HFFc6 (cell line): ENCODE measurements at regions not wholly inside any gene's neighbourhood (a gene's known extent, or its start where the extent isn't known, plus 50 kb on each side); places are given as distances from the start of the nearest gene placed in this dataset.

Experiments used
- DNase-seq: peaks from one replicate; pipeline ENCODE4 v3.0.0-alpha.2; 2018
- H3K27ac Mint-ChIP-seq: 2 replicates; pipeline ENCODE4 v1.8.0; 2020; ENCODE audit warnings: mild to moderate bottlenecking, mixed read lengths
- H3K27me3 Mint-ChIP-seq: 2 replicates; pipeline ENCODE4 v1.8.0; 2021; ENCODE audit warnings: mild to moderate bottlenecking, moderate library complexity, mixed read lengths; ENCODE audit not compliant: insufficient read depth
- H3K36me3 Mint-ChIP-seq: 2 replicates; pipeline ENCODE4 v1.8.0; 2021; ENCODE audit warnings: low read depth, mixed read lengths
- H3K4me1 Mint-ChIP-seq: 2 replicates; pipeline ENCODE4 v1.8.0; 2020; ENCODE audit warnings: low read depth, mixed read lengths
- H3K4me3 Mint-ChIP-seq: 2 replicates; pipeline ENCODE4 v1.8.0; 2020; ENCODE audit warnings: mild to moderate bottlenecking, moderate library complexity, mixed read lengths
- H3K9me3 Mint-ChIP-seq: 2 replicates; pipeline ENCODE4 v1.8.0; 2020; ENCODE audit warnings: mild to moderate bottlenecking, mixed read lengths
- CTCF ChIP-seq: fragments of 200-600 bp; sonication (generic); IDR thresholded peaks from 2 replicates; pipeline ENCODE4 v1.5.0; 2021; ENCODE audit warnings: antibody characterized with exemption, mild to moderate bottlenecking

DNA sequence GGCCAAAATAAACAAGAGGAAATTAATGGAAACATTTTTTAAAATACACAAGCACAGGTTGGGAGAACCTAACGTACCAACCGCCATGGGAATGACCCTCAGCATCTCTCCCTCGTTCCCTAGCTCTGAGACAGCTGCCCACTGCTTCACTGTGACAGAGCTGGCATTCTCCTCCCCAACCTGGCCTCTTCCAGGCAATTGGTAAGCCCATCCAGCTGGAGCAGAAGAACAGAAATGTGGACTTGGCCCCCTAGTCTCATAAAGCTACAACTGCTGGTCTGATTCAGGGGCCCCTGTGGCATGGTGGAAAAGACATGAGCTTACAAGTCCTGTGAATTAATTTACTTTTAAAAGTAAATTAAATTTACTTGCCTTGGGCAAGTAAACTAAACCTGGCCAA, 245.1 kb downstream of the PTTG2 start:
- DNase-seq, result no peak
- H3K27me3 Mint-ChIP-seq, result peaks cover 34% of the 10 kb centered on the region
- no peak overlapping the region for H3K4me3 Mint-ChIP-seq
- H3K4me1 Mint-ChIP-seq, result peaks cover 3% of the 10 kb centered on the region
- H3K9me3 Mint-ChIP-seq, result no peaks in the 10 kb centered on the region
- H3K36me3 Mint-ChIP-seq, result no peaks in the 10 kb centered on the region
- TF ChIP-seq CTCF, result no peak
- H3K27ac Mint-ChIP-seq, result no peak overlapping the region

- no peak overlapping the region for H3K27ac Mint-ChIP-seq
- peaks cover 27% of the 10 kb centered on the region for H3K27me3 Mint-ChIP-seq
- no peak overlapping the region for H3K4me3 Mint-ChIP-seq
- H3K36me3 Mint-ChIP-seq, result no peaks in the 10 kb centered on the region
- DNase-seq, result no peak
- TF ChIP-seq CTCF, result no peak
- H3K4me1 Mint-ChIP-seq, result peaks cover 19% of the 10 kb centered on the region
- no peaks in the 10 kb centered on the region for H3K9me3 Mint-ChIP-seq
These were observed 246.9 kb downstream of the PTTG2 start for GRCh38 chr4:38207110-38207457.

- Mint-ChIP-seq H3K4me3 (no peak overlapping the region), H3K9me3 (no peaks in the 10 kb centered on the region)
- no peak for TF ChIP-seq CTCF
These were observed 249.5 kb downstream of the PTTG2 start for GRCh38 chr4:38209654-38210053.

GRCh38 chr4:38210396-38211114, 250.4 kb downstream of the PTTG2 start:
- H3K4me3 Mint-ChIP-seq, result no peak overlapping the region
- no peak for TF ChIP-seq CTCF
- peak; percentile 1 for DNase-seq
- no peaks in the 10 kb centered on the region for H3K9me3 Mint-ChIP-seq
- H3K4me1 Mint-ChIP-seq, result peaks cover 19% of the 10 kb centered on the region
- H3K36me3 Mint-ChIP-seq, result no peaks in the 10 kb centered on the region
- no peak overlapping the region for H3K27ac Mint-ChIP-seq
- peaks cover 18% of the 10 kb centered on the region for H3K27me3 Mint-ChIP-seq

More at GRCh38 chr4:38209654-38210053, 249.5 kb downstream of the PTTG2 start:
- no peak overlapping the region for H3K27ac Mint-ChIP-seq
- H3K36me3 Mint-ChIP-seq, result no peaks in the 10 kb centered on the region
- H3K27me3 Mint-ChIP-seq, result peaks cover 20% of the 10 kb centered on the region
- H3K4me1 Mint-ChIP-seq, result peaks cover 19% of the 10 kb centered on the region
- no peak for DNase-seq

- H3K4me3 Mint-ChIP-seq, result no peak overlapping the region
- peaks cover 19% of the 10 kb centered on the region for H3K4me1 Mint-ChIP-seq
- no peak overlapping the region for H3K27ac Mint-ChIP-seq
- peaks cover 15% of the 10 kb centered on the region for H3K27me3 Mint-ChIP-seq
- H3K36me3 Mint-ChIP-seq, result no peaks in the 10 kb centered on the region
- TF ChIP-seq CTCF, result no peak
- H3K9me3 Mint-ChIP-seq, result no peaks in the 10 kb centered on the region
- DNase-seq, result no peak
These were observed 251.7 kb downstream of the PTTG2 start for GRCh38 chr4:38211885-38212284.
